Transverse colon (tissue), 3 donors: ENCODE measurements at regions not wholly inside any gene's neighbourhood (a gene's known extent, or its start where the extent isn't known, plus 50 kb on each side); places are given as distances from the start of the nearest gene placed in this dataset.

Experiments used
- EP300 ChIP-seq: sonication (generic); formaldehyde crosslinking; IDR thresholded peaks from one replicate; pipeline ENCODE4 v1.6.1; 2017; ENCODE audit warnings: antibody characterized with exemption, low read depth
- POLR2A ChIP-seq: fragments of 450-650 bp; IDR thresholded peaks from one replicate; pipeline ENCODE4 v1.6.1; 2016; ENCODE audit warnings: antibody characterized with exemption, mild to moderate bottlenecking, moderate library complexity
- TF ChIP-seq, protein P1 (sequence below), 5 experiments: fragments of 200-600 bp in 3 of 5; fragments of 450-650 bp in 2 of 5; sonication (generic) in 3 of 5; IDR thresholded peaks; 1 replicate in 2 of 5; 2 replicates in 3 of 5; pipeline ENCODE4 v1.5.1; 2016 to 2017; ENCODE audit warnings: antibody characterized with exemption in 5 of 5, inconsistent platforms in 3 of 5, mild to moderate bottlenecking in 2 of 5, moderate library complexity in 1 of 5

GRCh38 chr2:225757248-225757647 is 357.7 kb downstream of the NYAP2 start:
- TF ChIP-seq, protein P1, sequence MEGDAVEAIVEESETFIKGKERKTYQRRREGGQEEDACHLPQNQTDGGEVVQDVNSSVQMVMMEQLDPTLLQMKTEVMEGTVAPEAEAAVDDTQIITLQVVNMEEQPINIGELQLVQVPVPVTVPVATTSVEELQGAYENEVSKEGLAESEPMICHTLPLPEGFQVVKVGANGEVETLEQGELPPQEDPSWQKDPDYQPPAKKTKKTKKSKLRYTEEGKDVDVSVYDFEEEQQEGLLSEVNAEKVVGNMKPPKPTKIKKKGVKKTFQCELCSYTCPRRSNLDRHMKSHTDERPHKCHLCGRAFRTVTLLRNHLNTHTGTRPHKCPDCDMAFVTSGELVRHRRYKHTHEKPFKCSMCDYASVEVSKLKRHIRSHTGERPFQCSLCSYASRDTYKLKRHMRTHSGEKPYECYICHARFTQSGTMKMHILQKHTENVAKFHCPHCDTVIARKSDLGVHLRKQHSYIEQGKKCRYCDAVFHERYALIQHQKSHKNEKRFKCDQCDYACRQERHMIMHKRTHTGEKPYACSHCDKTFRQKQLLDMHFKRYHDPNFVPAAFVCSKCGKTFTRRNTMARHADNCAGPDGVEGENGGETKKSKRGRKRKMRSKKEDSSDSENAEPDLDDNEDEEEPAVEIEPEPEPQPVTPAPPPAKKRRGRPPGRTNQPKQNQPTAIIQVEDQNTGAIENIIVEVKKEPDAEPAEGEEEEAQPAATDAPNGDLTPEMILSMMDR (IDR thresholded peaks at IDR 0.05): no peak
- no peak for TF ChIP-seq POLR2A
- TF ChIP-seq EP300: no peak
